ENCODE measurements at regions not wholly inside any gene's neighbourhood (a gene's known extent, or its start where the extent isn't known, plus 50 kb on each side); places are given as distances from the start of the nearest gene placed in this dataset.

DNA sequence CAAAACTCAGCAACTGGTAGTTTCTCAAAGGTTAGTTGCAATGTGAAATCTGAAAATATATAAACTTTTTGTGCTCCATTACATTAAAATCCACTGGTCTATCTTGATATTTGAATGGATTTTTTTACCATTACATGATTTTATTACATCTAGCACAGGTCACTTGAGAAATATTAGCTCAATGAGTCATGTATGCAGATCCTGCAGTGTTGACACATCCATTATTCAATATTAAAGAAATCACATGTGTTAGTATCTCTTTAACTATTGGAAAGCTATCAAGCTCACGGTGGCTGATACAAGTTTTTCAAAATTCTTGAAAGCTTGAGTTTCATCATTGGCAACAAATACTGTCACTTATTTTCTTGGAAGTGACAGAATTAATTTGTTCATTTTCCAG, 373.9 kb upstream of the TSHZ3 start:
- no peak for DNase-seq (ENCODE audit: low read depth, low spot score)
- Histone ChIP-seq H3K27ac (ENCODE audit: low read depth, low read length) (no peak overlapping the region), H3K27me3 (ENCODE audit: control insufficient read depth, insufficient read depth, low read length) (peaks cover 2% of the 10 kb centered on the region), H3K9me3 (ENCODE audit: control insufficient read depth, insufficient read depth, low read length) (no peaks in the 10 kb centered on the region), H3K4me3 (ENCODE audit: low read depth, low read length) (no peak overlapping the region)
- TF ChIP-seq, protein P1, sequence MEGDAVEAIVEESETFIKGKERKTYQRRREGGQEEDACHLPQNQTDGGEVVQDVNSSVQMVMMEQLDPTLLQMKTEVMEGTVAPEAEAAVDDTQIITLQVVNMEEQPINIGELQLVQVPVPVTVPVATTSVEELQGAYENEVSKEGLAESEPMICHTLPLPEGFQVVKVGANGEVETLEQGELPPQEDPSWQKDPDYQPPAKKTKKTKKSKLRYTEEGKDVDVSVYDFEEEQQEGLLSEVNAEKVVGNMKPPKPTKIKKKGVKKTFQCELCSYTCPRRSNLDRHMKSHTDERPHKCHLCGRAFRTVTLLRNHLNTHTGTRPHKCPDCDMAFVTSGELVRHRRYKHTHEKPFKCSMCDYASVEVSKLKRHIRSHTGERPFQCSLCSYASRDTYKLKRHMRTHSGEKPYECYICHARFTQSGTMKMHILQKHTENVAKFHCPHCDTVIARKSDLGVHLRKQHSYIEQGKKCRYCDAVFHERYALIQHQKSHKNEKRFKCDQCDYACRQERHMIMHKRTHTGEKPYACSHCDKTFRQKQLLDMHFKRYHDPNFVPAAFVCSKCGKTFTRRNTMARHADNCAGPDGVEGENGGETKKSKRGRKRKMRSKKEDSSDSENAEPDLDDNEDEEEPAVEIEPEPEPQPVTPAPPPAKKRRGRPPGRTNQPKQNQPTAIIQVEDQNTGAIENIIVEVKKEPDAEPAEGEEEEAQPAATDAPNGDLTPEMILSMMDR (IDR thresholded peaks at IDR 0.05; ENCODE audit: low read depth, low read length), result no peak
- ChIA-PET CTCF (no interaction called here), POLR2A (no interaction called here)

GRCh38 chr19:31725051-31725450, 375.8 kb upstream of the TSHZ3 start:
- Histone ChIP-seq H3K27me3 (ENCODE audit: control insufficient read depth, insufficient read depth, low read length) (peaks cover 2% of the 10 kb centered on the region), H3K4me3 (ENCODE audit: low read depth, low read length) (no peak overlapping the region), H3K27ac (ENCODE audit: low read depth, low read length) (no peak overlapping the region), H3K9me3 (ENCODE audit: control insufficient read depth, insufficient read depth, low read length) (no peaks in the 10 kb centered on the region)
- POLR2A ChIA-PET, result no interaction called here
- TF ChIP-seq, protein P1 (IDR thresholded peaks at IDR 0.05; ENCODE audit: low read depth, low read length), result no peak
- no peak for DNase-seq (ENCODE audit: low read depth, low spot score)
- CTCF ChIA-PET, result no interaction called here

DNA sequence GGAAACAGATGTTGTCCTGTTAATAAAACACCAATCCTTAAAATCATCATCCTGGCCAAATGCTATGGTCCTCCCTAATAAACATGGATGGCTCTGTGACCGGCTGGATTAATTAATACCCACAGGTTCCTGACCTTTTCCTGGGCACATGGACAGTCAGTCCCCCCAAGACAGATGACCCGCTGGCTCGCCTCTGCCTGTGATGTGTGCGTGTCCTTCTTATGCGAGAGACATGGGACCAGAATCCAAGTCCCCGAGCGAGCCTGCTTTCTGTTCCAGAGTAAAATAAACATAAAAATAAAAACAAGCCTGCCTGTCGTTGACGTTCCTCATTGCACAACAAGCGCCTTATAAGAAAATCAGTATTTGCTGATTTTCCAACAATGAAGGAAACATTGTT, 378.3 kb upstream of the TSHZ3 start:
- DNase-seq (ENCODE audit: low read depth, low spot score), result no peak
- Histone ChIP-seq H3K27ac (ENCODE audit: low read depth, low read length) (no peak overlapping the region), H3K27me3 (ENCODE audit: control insufficient read depth, insufficient read depth, low read length) (no peaks in the 10 kb centered on the region), H3K4me3 (ENCODE audit: low read depth, low read length) (no peak overlapping the region), H3K9me3 (ENCODE audit: control insufficient read depth, insufficient read depth, low read length) (no peaks in the 10 kb centered on the region)
- CTCF ChIA-PET, result no interaction called here
- POLR2A ChIA-PET, result no interaction called here
- TF ChIP-seq, protein P1 (IDR thresholded peaks at IDR 0.05; ENCODE audit: low read depth, low read length), result no peak

DNA sequence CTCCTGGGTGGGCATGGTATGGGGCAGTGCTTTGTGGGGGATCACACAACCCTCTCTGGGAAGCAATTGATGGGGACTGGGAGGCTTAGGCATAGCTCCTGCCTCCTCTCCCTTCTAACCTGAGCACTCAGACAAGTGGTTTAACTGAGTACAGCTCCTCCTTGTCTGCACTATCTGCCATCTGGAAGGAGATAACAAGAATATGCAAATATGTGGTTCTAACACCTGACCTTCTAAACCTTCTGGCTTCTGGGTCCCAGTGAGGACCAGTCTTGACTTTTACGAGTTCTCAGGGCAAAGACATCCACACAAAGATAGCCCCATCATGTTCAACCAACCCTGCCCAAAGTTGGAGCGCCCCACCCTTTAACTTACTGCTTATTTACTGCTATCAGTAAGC, 381.0 kb upstream of the TSHZ3 start:
- Histone ChIP-seq H3K27me3 (ENCODE audit: control insufficient read depth, insufficient read depth, low read length) (no peaks in the 10 kb centered on the region), H3K4me3 (ENCODE audit: low read depth, low read length) (no peak overlapping the region), H3K9me3 (ENCODE audit: control insufficient read depth, insufficient read depth, low read length) (no peaks in the 10 kb centered on the region; the same call in 1 of the 2 replicates), H3K27ac (ENCODE audit: low read depth, low read length) (no peak overlapping the region)
- no peak for DNase-seq (ENCODE audit: low read depth, low spot score)
- ChIA-PET CTCF (no interaction called here), POLR2A (no interaction called here)
- TF ChIP-seq, protein P1 (IDR thresholded peaks at IDR 0.05; ENCODE audit: low read depth, low read length), result no peak

GRCh38 chr19:31733591-31733990, 384.4 kb upstream of the TSHZ3 start:
- H3K27me3 ChIP-seq (ENCODE audit: control insufficient read depth, insufficient read depth, low read length), result no peaks in the 10 kb centered on the region
- no peaks in the 10 kb centered on the region; the same call in 1 of the 2 replicates for H3K9me3 ChIP-seq (ENCODE audit: control insufficient read depth, insufficient read depth, low read length)
- CTCF ChIA-PET, result no interaction called here
- H3K27ac ChIP-seq (ENCODE audit: low read depth, low read length), result no peak overlapping the region
- no peak overlapping the region for H3K4me3 ChIP-seq (ENCODE audit: low read depth, low read length)
- POLR2A ChIA-PET, result no interaction called here
- DNase-seq (ENCODE audit: low read depth, low spot score), result no peak
- TF ChIP-seq, protein P1 (IDR thresholded peaks at IDR 0.05; ENCODE audit: low read depth, low read length), result no peak

Measured in AG04450 (cell line).